ENCODE measurements at regions not wholly inside any gene's neighbourhood (a gene's known extent, or its start where the extent isn't known, plus 50 kb on each side); places are given as distances from the start of the nearest gene placed in this dataset.
"Not testable (repeated sequence)": the region's sequence is repeated elsewhere in the genome, so short reads cannot be mapped to it uniquely, and the experiment has no call there.

GRCh38 chr2:241977557-241978300 lies 108.2 kb downstream of the RTP5 start:
- H3K4me1 ChIP-seq (ENCODE audit: insufficient read depth, low read length) = no peaks in the 10 kb centered on the region
- H3K9me3 ChIP-seq (ENCODE audit: low read length) = no peaks in the 10 kb centered on the region
- no peaks in the 10 kb centered on the region for H3K27me3 ChIP-seq (ENCODE audit: control insufficient read depth in 1 of 2, insufficient read depth in 2 of 2, low read length in 2 of 2)
- no peak overlapping the region for H3K4me3 ChIP-seq (ENCODE audit: low read depth in 1 of 2, low read length in 2 of 2)
- H3K9ac ChIP-seq (ENCODE audit: low read length) = no peak overlapping the region
- no peaks in the 10 kb centered on the region for H3K36me3 ChIP-seq (ENCODE audit: insufficient read depth, low read length)
- no peak overlapping the region for H3K27ac ChIP-seq (ENCODE audit: low read depth, low read length)

GRCh38 chr2:241978670-241979069 lies 109.1 kb downstream of the RTP5 start:
- no peak overlapping the region for H3K4me3 ChIP-seq (ENCODE audit: low read depth in 1 of 2, low read length in 2 of 2)
- H3K27me3 ChIP-seq (ENCODE audit: control insufficient read depth in 1 of 2, insufficient read depth in 2 of 2, low read length in 2 of 2) = no peaks in the 10 kb centered on the region
- no peaks in the 10 kb centered on the region for H3K4me1 ChIP-seq (ENCODE audit: insufficient read depth, low read length)
- H3K36me3 ChIP-seq (ENCODE audit: insufficient read depth, low read length) = no peaks in the 10 kb centered on the region
- no peaks in the 10 kb centered on the region for H3K9me3 ChIP-seq (ENCODE audit: low read length)
- H3K27ac ChIP-seq (ENCODE audit: low read depth, low read length) = no peak overlapping the region
- no peak overlapping the region for H3K9ac ChIP-seq (ENCODE audit: low read length)

DNA sequence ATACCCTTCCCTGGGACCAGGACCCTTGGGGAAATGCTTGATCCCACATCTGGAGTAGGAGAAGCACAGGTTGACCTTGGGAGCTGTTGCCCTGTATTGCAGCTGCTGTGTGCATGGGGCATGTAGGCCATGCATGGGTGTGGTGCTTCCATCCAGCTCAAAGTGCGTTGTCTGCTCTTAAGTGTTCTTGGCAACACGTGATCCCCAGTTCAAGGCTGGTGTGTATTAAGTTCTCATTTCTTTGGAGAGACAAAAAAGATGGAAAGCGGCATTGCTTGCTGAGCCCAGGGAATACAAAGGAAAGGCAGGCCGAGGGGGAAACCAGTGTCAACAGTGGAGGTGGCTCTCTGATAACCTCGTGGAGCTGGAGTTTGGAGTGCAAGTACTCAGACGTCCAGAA lies 110.7 kb downstream of the RTP5 start:
- no peaks in the 10 kb centered on the region for H3K4me1 ChIP-seq (ENCODE audit: insufficient read depth, low read length)
- no peak overlapping the region for H3K27ac ChIP-seq (ENCODE audit: low read depth, low read length)
- no peaks in the 10 kb centered on the region for H3K27me3 ChIP-seq (ENCODE audit: control insufficient read depth in 1 of 2, insufficient read depth in 2 of 2, low read length in 2 of 2)
- H3K9ac ChIP-seq (ENCODE audit: low read length) = no peak overlapping the region
- H3K36me3 ChIP-seq (ENCODE audit: insufficient read depth, low read length) = no peaks in the 10 kb centered on the region
- no peak overlapping the region for H3K4me3 ChIP-seq (ENCODE audit: low read depth in 1 of 2, low read length in 2 of 2)
- no peaks in the 10 kb centered on the region for H3K9me3 ChIP-seq (ENCODE audit: low read length)

- Histone ChIP-seq H3K27ac (ENCODE audit: low read depth, low read length) (no peak overlapping the region), H3K4me1 (ENCODE audit: insufficient read depth, low read length) (no peaks in the 10 kb centered on the region), H3K27me3 (ENCODE audit: control insufficient read depth in 1 of 2, insufficient read depth in 2 of 2, low read length in 2 of 2) (no peaks in the 10 kb centered on the region), H3K9me3 (ENCODE audit: low read length) (no peaks in the 10 kb centered on the region), H3K4me3 (ENCODE audit: low read depth in 1 of 2, low read length in 2 of 2) (no peak overlapping the region), H3K36me3 (ENCODE audit: insufficient read depth, low read length) (no peaks in the 10 kb centered on the region), H3K9ac (ENCODE audit: low read length) (no peak overlapping the region)
Measured at GRCh38 chr2:241981076-241981700, 111.7 kb downstream of the RTP5 start.

- H3K4me1 ChIP-seq (ENCODE audit: insufficient read depth, low read length) = no peaks in the 10 kb centered on the region
- no peaks in the 10 kb centered on the region for H3K9me3 ChIP-seq (ENCODE audit: low read length)
- no peaks in the 10 kb centered on the region for H3K36me3 ChIP-seq (ENCODE audit: insufficient read depth, low read length)
- no peak overlapping the region for H3K9ac ChIP-seq (ENCODE audit: low read length)
- H3K4me3 ChIP-seq (ENCODE audit: low read depth in 1 of 2, low read length in 2 of 2) = no peak overlapping the region
- no peaks in the 10 kb centered on the region for H3K27me3 ChIP-seq (ENCODE audit: control insufficient read depth in 1 of 2, insufficient read depth in 2 of 2, low read length in 2 of 2)
- H3K27ac ChIP-seq (ENCODE audit: low read depth, low read length) = no peak overlapping the region
Measured at GRCh38 chr2:241982706-241983570, 113.4 kb downstream of the RTP5 start.

DNA sequence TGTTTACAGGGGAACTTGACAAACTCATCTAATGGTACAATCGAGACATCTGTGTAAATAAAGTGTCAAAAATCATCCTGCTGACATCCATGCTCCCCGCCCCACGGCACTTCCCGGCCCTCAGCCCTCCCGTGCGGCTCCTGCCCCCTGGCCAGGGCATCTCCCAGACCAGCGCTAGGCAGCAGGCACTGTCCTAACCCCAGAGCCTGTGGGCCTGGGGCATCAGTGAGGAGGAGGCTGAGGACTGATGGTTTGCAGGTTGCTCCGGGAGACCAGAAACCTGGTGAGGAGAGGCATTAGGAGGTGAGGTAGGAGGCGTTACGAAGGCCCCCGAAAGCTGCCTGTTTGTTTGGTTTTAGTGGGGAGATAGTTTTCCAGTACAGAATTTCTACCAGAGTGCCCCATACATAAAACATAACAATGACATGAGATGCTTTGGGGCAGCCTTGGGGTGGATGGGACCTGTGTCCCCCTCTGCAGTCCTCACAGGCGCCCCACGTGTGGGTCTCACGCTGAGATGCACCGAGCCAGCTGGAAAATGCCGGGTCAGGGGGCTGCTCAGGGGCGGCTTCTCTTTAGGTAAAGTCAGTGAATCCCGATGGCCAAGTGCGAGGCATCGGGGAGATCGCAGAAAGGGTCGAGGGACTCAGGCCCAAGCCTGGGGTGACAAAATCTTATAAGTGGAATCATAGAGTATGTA lies 114.2 kb downstream of the RTP5 start:
- Histone ChIP-seq H3K4me3 (ENCODE audit: low read depth in 1 of 2, low read length in 2 of 2) (no peak overlapping the region), H3K27me3 (ENCODE audit: control insufficient read depth in 1 of 2, insufficient read depth in 2 of 2, low read length in 2 of 2) (no peaks in the 10 kb centered on the region), H3K36me3 (ENCODE audit: insufficient read depth, low read length) (no peaks in the 10 kb centered on the region), H3K9me3 (ENCODE audit: low read length) (no peaks in the 10 kb centered on the region), H3K27ac (ENCODE audit: low read depth, low read length) (no peak overlapping the region), H3K9ac (ENCODE audit: low read length) (no peak overlapping the region), H3K4me1 (ENCODE audit: insufficient read depth, low read length) (no peaks in the 10 kb centered on the region)

DNA sequence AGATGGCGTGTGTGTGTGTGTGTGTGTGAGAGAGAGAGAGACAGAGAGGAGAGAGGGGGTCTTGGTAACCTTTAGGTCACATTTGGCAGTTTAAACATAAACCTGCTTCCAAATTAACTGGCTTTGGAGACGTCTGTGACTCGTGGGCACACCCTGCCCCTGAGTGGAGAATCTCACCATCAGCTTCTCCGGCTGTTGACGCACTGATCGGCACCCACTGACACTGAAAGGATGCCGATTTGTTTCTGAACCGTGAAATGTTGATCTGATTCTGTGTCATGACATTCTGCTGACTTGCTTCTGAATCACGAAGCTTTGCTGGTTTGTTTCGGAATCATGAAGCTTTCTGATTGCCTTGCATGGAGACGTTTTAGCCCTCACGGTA lies 114.7 kb downstream of the RTP5 start:
- H3K4me3 ChIP-seq (ENCODE audit: low read depth in 1 of 2, low read length in 2 of 2) = no peak overlapping the region
- H3K4me1 ChIP-seq (ENCODE audit: insufficient read depth, low read length) = no peaks in the 10 kb centered on the region
- H3K27ac ChIP-seq (ENCODE audit: low read depth, low read length) = no peak overlapping the region
- no peak overlapping the region for H3K9ac ChIP-seq (ENCODE audit: low read length)
- no peaks in the 10 kb centered on the region for H3K27me3 ChIP-seq (ENCODE audit: control insufficient read depth in 1 of 2, insufficient read depth in 2 of 2, low read length in 2 of 2)
- H3K36me3 ChIP-seq (ENCODE audit: insufficient read depth, low read length) = no peaks in the 10 kb centered on the region
- no peaks in the 10 kb centered on the region for H3K9me3 ChIP-seq (ENCODE audit: low read length)

- H3K27me3 ChIP-seq (ENCODE audit: control insufficient read depth in 1 of 2, insufficient read depth in 2 of 2, low read length in 2 of 2) = no peaks in the 10 kb centered on the region
- H3K36me3 ChIP-seq (ENCODE audit: insufficient read depth, low read length) = no peaks in the 10 kb centered on the region
- no peak overlapping the region for H3K9ac ChIP-seq (ENCODE audit: low read length)
- H3K9me3 ChIP-seq (ENCODE audit: low read length) = no peaks in the 10 kb centered on the region
- H3K27ac ChIP-seq (ENCODE audit: low read depth, low read length) = no peak overlapping the region
- H3K4me3 ChIP-seq (ENCODE audit: low read depth in 1 of 2, low read length in 2 of 2) = no peak overlapping the region
- no peaks in the 10 kb centered on the region for H3K4me1 ChIP-seq (ENCODE audit: insufficient read depth, low read length)
Measured at GRCh38 chr2:241984658-241985057, 115.1 kb downstream of the RTP5 start.

DNA sequence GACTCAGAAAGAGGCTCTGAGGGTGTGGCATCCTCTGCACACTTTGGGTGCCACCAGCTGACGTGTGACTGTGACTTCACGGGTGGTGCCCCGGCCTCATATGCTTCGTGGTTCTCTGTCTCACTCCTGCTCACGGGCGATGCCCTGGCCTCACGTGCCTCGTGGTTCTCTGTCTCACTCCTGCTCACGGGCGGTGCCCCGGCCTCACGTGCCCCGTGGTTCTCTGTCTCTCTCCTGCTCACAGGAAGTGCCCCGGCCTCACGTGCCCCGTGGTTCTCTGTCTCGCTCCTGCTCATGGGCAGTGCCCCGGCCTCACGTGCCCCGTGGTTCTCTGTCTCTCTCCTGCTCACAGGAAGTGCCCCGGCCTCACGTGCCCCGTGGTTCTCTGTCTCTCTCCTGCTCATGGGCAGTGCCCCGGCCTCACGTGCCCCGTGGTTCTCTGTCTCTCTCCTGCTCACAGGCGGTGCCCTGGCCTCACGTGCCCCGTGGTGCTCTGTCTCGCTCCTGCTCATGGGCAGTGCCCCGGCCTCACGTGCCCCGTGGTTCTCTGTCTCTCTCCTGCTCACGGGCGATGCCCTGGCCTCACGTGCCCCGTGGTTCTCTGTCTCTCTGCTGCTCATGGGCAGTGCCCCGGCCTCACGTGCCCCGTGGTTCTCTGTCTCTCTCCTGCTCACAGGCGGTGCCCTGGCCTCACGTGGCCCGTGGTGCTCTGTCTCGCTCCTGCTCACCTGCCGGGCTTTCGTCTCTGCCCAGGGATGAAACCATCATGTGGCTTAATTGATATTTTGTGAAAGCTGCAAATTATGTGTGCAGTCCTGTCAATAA lies 115.8 kb downstream of the RTP5 start:
- H3K9me3 ChIP-seq (ENCODE audit: low read length); H3K9ac ChIP-seq (ENCODE audit: low read length); H3K27me3 ChIP-seq (ENCODE audit: control insufficient read depth in 1 of 2, insufficient read depth in 2 of 2, low read length in 2 of 2); H3K36me3 ChIP-seq (ENCODE audit: insufficient read depth, low read length); H3K27ac ChIP-seq (ENCODE audit: low read depth, low read length); H3K4me3 ChIP-seq (ENCODE audit: low read depth in 1 of 2, low read length in 2 of 2); H3K4me1 ChIP-seq (ENCODE audit: insufficient read depth, low read length): not testable (repeated sequence)

DNA sequence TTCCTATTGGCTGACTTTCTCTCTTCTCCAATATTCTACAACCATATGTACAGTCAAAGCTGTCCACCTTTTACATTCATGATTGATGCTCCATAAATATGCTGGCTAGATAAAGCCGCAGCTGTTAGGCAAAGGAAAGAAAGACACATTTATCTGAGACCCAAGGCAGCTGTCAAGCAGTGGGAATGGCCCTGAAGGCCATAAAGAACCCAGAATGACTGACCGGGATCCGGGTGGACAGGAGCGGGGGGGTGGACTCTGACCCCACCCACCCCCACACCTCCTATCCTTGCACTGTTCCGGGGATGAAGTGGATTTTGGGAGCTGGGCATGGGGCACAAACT lies 116.4 kb downstream of the RTP5 start:
- Histone ChIP-seq H3K9ac (ENCODE audit: low read length) (no peak overlapping the region), H3K27ac (ENCODE audit: low read depth, low read length) (no peak overlapping the region), H3K36me3 (ENCODE audit: insufficient read depth, low read length) (no peaks in the 10 kb centered on the region), H3K27me3 (ENCODE audit: control insufficient read depth in 1 of 2, insufficient read depth in 2 of 2, low read length in 2 of 2) (no peaks in the 10 kb centered on the region), H3K4me1 (ENCODE audit: insufficient read depth, low read length) (no peaks in the 10 kb centered on the region), H3K4me3 (ENCODE audit: low read depth in 1 of 2, low read length in 2 of 2) (no peak overlapping the region), H3K9me3 (ENCODE audit: low read length) (no peaks in the 10 kb centered on the region)
